ENCODE measurements at regions not wholly inside any gene's neighbourhood (a gene's known extent, or its start where the extent isn't known, plus 50 kb on each side); places are given as distances from the start of the nearest gene placed in this dataset.
"Not testable (repeated sequence)": the region's sequence is repeated elsewhere in the genome, so short reads cannot be mapped to it uniquely, and the experiment has no call there.

DNA sequence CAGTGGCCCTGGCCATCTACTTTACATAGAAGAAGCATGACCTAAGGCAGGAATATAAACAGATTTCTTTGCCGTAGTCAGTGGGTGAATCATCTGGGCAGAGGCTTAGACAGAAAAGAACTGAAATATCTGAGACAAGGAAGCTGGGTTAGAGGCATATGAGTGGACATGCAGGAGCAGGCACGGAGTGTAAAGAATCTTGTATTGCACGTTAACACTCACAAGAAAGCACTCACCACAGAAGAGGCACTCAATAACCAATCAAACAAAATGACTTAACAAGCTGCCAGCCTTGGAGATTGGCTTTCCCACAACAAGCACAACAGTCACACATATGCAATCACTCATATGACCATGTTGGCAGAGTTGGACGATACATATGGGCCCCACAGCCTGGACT is 364.9 kb downstream of the FOXD4L5 start:
- DNase-seq (ENCODE audit: low read depth in 2 of 2): not testable (repeated sequence)

GRCh38 chr9:64888643-64889042 is 396.4 kb downstream of the FOXD4L5 start:
- not testable (repeated sequence) for DNase-seq (ENCODE audit: low read depth in 2 of 2)

DNA sequence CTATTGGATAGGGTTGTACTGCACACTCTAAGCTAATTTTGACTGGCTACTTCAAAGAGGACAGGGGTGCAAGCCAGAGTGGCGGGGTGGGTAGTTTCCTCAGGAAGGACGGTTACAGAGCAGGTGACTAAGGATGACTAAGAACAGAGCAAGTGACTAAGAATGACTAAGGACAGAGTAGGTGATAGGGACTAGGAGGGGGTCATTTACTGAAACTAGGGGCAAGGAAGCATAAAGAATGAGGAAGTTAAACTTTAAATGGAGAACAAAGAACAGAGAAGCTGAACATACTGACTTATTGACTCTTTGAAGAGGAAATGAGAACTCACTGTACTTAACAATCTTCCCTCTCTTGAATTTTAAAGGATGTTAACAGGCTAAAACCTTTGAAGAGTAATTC is 414.4 kb downstream of the FOXD4L5 start:
- peak; percentile 4 to 68 for DNase-seq (ENCODE audit: low read depth in 2 of 2)
